GOT3 (cell line): ENCODE measurements at regions not wholly inside any gene's neighbourhood (a gene's known extent, or its start where the extent isn't known, plus 50 kb on each side); places are given as distances from the start of the nearest gene placed in this dataset.

Experiments used
- DNase-seq: peaks from one replicate; lab custom pipeline; 2025; ENCODE audit warnings: mixed read lengths; lab: John Stamatoyannopoulos, UW

DNA sequence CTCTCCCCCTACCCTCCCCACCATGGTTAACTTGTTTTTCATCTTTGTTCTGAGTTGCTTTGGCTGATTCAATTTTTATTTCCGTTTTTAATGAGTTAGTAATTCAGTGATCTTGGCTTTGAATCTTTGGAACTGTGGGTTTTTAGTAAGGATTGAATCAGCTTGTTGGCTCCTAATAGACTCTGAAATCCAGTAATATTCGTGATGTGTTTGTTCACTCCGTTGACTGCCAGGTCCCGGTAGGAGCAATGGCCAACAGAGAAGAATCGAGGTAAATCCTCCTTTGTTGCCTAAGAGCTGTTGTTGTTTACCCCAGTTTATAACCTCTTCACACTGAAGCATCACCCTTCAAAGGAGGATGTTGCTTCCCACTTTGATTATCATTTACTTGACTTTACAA is 92.7 kb downstream of the PCSK1 start:
- DNase-seq: no peak

DNA sequence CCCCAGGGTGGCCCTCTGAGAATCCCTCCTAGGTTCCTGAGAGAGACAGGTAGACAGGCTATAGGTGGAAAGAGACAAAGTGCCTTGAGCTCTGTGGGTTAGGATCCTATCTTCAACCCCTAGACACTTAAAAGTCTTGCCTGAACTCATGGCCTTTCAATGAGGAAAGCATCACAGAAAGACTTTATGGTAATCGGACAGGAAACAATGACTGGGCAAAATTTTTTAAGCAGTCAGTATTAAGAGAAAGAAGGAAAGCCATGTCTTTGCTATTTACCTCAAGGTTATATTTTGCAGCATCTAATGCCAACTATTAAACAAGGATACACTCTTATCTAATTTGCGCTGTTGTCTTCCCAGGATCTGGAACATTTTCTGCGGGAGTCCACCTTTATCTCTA is 93.2 kb downstream of the PCSK1 start:
- no peak for DNase-seq

DNA sequence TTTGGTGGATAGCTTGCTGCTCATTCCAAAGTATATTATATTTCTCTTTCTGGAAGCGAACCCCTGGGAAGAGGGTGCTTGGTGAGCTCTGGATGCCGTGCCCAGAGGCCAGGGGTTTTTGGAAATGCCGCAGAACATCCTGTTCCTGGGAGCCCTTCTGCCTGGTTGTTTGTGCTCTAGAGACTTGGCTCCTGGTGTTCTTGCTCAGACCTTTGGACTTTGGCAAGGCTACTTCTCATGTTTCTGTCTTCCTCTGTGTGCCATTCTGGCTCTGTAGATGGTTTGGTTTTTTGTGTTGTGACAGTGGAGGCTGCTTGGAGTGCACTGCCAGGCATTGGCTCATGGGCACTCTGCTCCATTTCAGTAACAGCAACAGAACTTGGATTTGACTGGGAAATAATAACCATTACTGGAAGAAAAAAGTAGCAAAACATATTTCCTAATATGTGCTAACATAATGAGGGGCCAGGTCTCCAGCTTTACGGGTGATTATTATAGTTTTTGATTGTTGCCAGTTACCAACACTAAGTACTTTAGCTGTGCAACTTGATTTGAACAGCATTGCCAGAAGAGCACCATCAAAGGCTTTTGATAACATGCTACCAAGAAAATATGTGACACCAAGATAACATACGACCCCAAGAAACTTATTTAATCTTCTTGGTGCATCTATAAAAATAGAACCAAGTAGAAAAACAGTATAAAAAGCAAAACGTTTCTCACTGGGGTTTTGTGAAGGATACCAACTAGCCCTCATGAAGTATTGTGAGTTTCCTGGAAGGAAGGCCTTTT is 94.2 kb downstream of the PCSK1 start:
- DNase-seq: no peak

DNA sequence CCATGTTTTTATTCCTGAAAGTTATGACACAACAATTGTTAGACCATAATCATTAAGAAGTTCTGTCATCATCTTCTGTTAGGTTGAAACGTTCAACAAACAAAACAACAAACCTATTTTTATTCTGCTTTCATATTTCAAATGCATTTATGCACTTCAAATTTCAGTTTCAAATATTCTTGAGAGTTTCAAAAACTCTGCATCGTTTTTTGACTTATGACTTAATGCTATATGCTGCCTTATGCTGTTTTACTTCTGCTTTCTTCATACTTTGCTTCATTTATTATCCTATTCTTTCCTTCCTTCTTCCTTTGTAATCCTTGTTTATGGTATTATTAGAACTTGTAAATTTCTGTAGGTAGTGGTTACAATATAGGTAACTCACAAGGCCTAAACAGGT is 95.0 kb downstream of the PCSK1 start:
- DNase-seq: no peak

DNA sequence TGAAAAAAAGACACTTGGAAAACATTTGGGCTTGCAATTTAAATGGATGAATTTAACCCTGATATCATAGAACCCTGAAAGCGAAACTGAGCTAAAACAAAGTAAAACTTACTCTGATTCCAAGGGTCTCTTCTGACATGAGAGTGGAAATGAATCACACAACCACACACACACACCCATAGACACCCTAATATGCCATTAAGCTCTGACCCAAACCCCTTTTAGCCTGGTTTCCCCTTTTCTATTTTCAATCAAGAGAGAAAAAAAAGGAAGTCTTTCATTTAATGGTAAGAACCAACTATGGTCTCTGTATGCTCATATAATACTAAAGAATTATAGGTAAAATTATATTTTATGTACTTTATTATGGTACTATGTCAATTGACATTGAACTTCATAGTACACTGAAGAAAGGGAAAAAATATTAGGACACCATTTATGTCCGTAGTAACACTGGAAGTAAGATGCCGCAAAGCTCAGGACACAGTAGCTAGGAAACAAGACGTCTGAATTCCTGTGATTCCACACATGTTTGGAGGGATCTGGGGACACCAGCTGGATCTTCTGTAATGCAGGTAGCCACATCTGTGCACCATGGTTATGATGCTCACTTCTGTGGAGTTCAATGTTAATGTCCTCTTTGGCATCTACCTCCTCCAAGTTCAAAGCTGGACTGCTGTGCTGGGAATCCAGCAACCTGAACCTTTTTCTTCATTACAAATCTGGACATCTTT is 95.8 kb downstream of the PCSK1 start:
- DNase-seq: no peak

DNA sequence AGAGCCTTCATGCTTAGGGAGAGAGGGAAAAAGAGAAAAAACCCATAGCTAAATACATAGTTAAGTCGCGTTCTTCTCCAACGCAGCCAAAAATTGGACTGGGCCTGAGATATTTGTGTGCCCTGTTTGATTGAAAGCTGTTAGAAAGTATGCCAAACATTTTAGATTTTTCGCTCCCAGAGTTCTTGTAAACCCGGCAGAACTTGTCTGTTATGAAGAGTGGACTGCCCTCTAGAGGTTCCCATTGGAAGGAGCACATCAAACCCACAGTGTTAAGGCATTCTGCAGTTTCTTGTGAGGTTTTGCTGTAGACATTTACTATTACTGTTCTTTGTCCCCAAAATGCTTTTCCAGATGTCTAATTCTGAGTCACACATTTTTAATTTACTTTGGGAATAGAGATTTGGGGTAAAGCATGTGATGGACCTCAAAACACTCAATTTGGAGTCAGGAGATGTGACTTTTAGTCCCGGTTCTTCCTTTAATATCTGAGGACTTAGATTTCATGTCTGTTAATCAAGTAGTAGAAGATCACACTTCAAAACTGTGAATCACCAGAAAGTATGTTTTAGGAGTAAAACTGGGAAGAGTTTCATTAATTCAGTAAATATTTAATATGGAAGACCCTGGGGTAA is 96.6 kb downstream of the PCSK1 start:
- DNase-seq: peak; percentile 16

DNA sequence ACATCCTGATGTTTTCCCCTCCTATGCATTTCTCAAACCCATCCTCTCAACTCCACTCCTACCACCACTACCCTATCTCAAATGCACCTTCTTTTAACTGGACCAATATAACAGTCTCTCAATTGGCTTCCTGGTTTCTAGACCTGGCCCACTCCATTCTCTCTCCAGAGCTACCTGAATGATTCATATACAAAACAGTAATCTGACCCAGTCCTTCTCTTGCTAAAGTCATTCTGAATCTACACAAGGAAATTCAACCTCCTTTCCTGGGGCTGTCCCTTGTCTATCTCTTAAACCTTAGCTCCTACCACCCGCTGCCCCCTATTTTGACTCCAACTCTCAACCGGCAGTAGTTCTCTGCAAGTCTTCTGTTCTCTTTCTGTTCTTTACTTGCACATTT is 97.2 kb downstream of the PCSK1 start:
- no peak for DNase-seq

DNA sequence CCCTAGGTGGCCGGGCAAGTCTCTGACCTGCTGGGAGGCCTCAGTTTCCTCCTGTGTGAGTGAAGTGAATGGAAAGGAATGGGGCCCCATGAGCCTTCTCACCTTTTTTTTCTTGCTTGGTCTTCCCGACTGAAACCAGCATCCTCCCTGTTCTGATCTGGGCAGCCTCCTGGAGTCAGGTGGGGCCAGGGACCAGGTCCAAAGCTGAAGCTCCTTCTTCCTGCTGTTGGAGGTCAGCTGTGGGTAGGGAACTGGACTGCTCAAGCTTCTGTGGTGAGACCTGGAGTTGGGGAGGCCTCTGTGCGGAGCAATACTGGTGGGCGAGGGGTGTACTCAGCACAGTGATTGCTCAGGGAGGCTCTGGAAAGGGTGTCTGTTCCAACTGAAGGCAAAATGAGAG is 99.7 kb downstream of the PCSK1 start:
- DNase-seq: no peak

DNA sequence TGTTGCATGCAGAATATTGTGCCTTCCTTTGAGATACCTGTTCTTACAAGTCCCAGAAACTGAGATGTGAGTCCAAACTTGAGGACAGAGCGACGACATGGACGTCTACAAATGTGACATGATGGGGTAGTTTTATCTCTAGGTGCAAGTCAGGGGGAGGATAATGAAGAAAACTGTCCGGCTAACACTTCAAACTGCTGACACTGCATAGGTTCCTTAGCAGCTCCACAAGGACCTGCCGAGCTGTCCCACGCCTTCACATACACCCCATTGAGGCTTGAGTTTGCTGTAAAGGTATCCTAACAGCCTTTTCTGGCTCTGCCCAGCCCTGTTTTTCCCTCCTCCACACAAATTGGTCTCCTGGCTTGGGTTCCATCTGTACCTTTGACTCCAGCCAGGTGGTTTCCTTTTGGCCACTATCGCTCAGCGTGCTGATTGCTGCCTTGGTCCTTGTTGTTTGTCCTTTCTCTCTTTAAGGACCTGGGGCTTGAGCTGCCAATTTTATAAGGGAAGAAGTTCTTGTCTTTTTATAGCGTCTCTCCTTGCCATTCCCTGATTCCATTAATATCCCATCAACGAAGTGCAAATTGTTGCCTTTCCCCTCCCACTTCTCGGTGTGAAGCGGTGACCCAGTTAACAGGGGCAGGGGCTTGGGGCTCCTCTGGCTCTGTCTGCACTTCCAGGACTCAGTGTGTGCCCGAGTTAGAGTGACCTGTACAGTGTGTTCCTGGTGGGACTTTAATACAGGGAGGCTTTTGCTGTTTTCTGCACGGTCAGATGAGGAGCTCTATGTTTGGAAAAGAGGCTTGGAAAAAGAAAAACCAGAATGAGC is 100.3 kb downstream of the PCSK1 start:
- DNase-seq: no peak

DNA sequence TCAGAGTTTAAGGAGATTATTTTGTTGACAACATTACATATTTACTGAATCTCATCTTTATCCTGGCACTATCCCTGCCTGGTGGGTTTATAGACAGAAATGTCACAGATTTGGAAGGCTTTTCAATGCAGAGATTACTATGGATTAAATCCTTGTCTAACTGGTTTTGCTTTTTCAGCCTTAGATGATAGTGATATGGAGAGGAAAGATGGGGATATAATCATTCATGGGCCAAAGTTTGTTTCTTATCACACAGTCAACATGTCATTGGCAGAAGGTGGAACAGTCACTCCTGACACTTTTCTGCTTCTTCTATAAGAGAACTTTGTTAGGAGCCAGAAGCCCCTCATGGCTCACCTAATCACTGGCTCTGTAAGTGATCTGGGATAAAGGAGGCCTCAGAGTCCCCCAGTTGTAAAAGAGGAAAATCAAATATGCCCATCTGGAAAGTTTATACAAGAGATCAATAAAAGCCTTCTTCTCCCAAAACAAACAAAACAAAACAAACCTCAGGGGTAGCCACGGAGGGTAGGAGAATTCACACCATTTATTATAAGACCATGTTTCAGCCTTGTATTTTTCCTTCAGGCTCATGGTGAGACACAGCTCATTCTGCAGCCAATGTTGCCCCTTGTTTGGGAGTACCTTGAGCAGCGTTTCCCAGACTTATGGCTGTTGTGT is 101.2 kb downstream of the PCSK1 start:
- no peak for DNase-seq

DNA sequence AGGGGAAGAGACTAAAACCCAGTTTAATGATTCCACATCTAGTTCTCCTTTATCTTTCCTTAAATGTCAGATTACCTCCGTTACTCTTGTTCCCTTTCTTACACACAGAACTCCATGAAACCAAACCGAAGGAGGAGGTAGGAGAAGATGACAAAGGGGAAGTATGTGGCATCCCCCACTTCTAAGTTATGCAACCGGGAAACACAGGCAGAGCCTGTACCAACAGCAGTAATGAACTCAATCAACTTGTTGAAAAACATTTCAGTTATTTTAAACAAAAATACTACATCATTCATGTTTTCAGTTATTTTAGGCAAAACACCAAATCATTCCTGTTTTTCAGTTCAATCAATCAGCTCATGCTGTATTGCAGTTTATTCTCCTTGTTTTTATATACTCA is 101.8 kb downstream of the PCSK1 start:
- DNase-seq: no peak

DNA sequence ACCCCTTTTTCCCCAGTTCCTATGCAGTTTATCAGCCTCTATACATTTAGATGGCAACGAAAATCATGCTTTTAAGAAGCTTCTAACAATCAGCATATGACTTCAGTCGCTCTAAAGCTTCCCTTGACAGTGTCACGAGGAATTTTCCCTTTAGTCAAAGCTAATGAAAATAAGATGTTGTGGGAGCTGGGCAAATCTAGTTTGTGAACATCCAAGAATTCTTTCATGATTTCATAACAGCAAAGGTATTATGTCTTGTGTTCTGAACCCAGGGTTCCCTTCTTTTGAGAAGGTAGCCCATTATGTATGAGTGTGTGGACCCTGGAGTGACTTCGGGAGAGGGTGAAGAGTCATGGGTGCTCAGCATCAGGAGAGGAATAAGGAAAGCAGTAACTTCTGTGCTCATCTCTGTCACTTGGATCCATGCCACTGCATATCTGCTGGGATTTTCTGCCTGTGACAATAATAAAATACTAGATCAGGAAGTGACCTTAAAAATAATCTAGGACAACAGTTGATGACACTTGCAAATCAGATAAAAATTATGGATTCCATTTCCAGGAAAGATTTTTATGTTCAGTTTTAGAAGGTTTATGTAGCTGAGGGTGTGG is 102.4 kb downstream of the PCSK1 start:
- DNase-seq: no peak

DNA sequence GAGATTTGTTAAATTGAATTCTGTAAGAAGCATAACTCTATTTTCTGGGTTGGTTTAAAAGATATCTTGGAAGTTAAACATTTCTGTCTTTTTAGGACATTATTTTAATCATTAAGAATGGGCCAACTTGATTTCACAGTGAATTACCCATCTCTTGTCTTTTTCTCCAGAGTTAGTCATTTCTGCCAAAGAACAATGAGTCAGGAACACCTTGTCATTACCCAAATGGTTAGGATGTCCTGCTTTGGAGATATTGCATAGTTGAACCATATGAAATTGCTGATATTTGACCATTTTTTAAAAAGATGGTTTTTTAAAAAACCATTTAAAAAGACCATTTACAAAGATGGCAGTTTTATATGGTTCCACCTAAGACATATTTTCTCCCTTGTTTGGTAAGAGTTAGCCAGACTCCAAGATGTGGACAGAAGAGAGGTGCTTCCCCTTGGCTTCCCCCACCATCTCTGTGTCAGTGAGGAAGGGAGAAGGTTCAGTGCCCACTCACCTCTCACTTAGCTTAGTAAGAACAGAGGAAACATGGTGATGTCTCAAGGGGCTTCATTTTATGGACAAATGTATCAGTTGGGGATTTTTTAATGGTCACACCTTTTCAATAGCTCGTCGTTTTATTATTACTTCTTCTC is 103.0 kb downstream of the PCSK1 start:
- DNase-seq: no peak

DNA sequence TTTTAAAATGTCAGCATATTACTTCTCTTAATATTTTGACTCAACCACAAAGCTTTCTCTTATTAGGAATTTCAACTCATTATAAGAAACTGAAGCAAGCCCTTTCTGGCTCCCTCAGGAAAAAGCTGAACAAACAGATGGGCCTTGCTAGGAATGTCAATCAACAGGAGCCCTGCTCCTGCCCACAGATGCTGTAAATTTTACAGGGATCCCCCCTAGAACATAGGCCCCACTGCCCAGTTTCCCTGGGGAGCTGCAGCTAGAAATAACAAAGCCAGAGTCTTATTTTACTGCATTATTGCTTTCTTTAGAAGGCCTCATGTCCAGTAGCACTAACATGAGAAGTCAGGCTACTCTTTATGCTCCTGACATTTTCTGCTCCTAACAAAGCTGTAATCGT is 103.8 kb downstream of the PCSK1 start:
- no peak for DNase-seq

DNA sequence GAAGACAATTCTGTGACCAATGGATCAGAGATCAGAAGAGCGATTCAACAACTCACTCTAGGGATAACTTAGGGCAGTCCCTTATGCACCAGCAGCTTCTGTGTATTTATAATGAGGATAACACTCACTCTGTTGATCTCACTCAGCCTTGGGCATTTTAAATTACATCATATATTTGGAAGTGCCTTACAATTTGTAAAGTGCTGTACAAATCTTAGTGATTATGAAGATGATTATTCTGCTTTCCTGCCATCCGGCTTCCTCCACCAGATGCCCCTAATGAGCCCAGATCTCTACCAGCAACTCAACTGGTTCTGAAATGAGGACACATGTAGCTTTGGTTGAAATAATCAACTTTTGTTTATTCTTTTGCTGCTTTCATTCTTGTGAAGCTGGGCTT is 105.3 kb downstream of the PCSK1 start:
- no peak for DNase-seq

DNA sequence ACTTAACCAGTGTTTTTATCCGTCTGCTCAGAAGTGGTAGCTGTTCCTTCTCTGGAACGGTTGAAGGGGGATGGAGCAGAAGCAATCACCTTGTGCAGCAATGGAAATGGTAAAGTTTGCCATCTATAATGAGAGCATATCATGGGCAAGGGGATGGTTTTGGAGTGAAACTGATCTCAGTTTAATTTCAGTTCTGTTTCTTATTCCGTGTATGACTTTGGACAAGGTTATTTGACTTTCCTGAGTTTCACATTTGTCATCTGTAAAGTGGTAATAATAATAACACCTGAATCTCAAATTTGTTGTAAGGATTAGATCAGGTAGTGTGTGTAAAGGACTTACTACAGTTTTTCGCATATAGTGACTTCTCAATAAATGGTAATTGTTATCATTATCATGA is 106.1 kb downstream of the PCSK1 start:
- no peak for DNase-seq

DNA sequence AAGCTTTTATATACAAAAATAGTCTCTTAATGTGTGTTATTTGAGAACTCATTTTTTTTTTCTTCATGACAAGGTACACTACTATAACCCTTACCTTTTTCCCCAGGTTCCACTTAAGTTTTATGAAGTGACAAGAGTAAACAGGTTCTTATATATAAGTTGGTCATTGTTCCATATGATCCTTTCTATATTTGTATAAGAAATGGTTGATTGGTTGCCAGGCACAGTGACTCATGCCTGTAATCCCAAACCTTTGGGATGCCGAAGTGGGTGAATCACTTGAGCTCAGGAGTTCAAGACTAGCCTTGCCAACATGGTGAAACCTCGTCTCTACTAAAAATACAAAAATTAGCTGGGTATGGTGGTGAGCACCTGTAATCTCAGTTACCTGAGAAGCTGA is 108.3 kb downstream of the PCSK1 start:
- no peak for DNase-seq

DNA sequence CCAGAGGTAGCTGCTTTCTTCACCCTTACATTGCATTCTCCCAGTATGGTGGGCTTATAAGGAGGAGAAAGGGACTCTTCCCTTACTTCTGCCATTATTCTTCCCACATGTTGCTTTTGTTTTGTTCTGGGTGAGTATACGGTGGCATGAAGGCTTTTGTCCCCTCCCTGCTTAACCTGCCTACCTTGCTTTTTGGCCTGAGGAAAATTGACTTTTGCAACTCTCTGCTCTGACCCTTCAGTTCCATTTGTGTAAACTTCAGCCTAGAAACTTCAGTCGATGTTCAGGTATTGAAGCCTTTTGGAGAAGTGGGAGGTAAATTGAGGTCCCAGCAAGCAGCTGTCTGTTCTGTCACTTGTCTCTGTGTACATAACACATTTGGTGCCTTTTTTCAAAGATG is 110.2 kb downstream of the PCSK1 start:
- no peak for DNase-seq

DNA sequence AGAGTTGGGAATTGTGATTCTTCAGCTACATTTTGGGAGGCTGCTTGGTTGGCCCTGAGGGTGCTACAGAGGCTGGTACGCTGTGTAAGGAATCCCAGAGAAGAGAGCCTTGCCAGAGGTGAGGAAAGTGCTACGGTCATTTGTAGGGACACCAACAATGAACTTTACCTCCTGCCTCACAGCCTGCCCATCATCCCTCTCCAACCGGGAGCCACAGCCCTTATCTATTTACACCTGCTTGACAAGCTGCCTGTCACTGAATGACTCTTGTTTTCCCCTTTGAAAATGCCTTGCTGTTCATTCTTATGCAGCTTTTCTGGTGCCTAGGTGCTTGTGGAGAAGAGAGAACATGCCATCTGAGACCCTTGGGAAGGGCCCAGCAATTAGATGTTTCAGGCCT is 110.8 kb downstream of the PCSK1 start:
- DNase-seq: no peak

DNA sequence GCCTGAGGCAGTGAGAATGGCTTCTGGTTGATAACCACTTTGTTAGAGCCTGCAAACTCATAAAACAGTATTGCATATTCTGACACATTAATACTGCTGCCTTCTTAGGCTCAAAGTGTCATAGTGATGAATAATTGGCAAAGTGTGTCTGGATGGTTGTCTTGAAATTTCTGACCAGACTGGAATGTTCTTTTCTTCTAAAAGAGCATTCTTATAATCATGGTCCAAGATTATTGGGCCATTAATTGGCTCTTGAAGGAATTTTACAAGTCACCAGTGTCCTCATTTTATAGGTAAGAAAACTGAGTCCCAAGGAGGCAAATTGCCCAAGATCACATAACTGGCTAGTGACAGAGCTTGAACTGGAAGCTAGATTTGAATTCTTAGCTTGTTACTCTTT is 111.7 kb downstream of the PCSK1 start:
- DNase-seq: no peak

DNA sequence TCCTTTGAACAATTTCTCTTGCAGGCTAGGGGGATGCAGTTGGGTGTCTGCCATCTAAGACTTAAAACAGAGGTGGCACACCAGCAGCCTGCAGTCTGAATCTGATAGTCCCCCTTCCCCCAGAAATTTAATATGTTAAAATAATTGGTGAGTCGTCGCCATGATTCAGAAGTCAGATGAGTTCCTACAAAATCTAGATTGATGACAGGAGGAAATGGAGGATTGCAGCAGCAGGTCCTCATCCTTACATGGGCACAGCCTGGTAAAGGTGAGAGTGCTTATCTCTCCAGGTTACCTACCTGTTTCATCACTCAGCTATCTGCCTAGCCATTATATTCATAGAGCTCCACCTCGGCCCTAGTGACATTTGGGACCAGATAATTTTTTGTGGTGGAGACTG is 112.3 kb downstream of the PCSK1 start:
- no peak for DNase-seq
